ENCODE measurements at regions not wholly inside any gene's neighbourhood (a gene's known extent, or its start where the extent isn't known, plus 50 kb on each side); places are given as distances from the start of the nearest gene placed in this dataset.

GRCh38 chr2:120814352-120814751, 78.7 kb downstream of the GLI2 start:
- no peak for TF ChIP-seq FOXP2 (optimal IDR thresholded peaks at IDR 0.05; ENCODE audit: borderline replicate concordance, extremely low read depth, extremely low read length, insufficient read depth)
- no peak for TF ChIP-seq TAF1 (IDR thresholded peaks at IDR 0.05; ENCODE audit: borderline replicate concordance, insufficient read depth, low read length)
- TF ChIP-seq SIN3A (IDR thresholded peaks at IDR 0.05; ENCODE audit: borderline replicate concordance, insufficient read depth, low read length) = no peak
- TF ChIP-seq REST (IDR thresholded peaks at IDR 0.05; ENCODE audit: insufficient read depth in 1 of 2, low read depth in 2 of 2, low read length in 2 of 2) = no peak
- TF ChIP-seq POLR2AphosphoS5 (IDR thresholded peaks at IDR 0.05; ENCODE audit: low read depth, low read length) = no peak

- no peak for TF ChIP-seq TAF1 (IDR thresholded peaks at IDR 0.05; ENCODE audit: borderline replicate concordance, insufficient read depth, low read length)
- TF ChIP-seq SIN3A (IDR thresholded peaks at IDR 0.05; ENCODE audit: borderline replicate concordance, insufficient read depth, low read length) = no peak
- no peak for TF ChIP-seq POLR2AphosphoS5 (IDR thresholded peaks at IDR 0.05; ENCODE audit: low read depth, low read length)
- TF ChIP-seq REST (IDR thresholded peaks at IDR 0.05; ENCODE audit: insufficient read depth in 1 of 2, low read depth in 2 of 2, low read length in 2 of 2) = no peak
- TF ChIP-seq FOXP2 (optimal IDR thresholded peaks at IDR 0.05; ENCODE audit: borderline replicate concordance, extremely low read depth, extremely low read length, insufficient read depth) = no peak
Observed at GRCh38 chr2:120815292-120815691, 79.6 kb downstream of the GLI2 start.

- TF ChIP-seq SIN3A (IDR thresholded peaks at IDR 0.05; ENCODE audit: borderline replicate concordance, insufficient read depth, low read length) (no peak), REST (IDR thresholded peaks at IDR 0.05; ENCODE audit: insufficient read depth in 1 of 2, low read depth in 2 of 2, low read length in 2 of 2) (no peak), POLR2AphosphoS5 (IDR thresholded peaks at IDR 0.05; ENCODE audit: low read depth, low read length) (no peak), FOXP2 (optimal IDR thresholded peaks at IDR 0.05; ENCODE audit: borderline replicate concordance, extremely low read depth, extremely low read length, insufficient read depth) (no peak), TAF1 (IDR thresholded peaks at IDR 0.05; ENCODE audit: borderline replicate concordance, insufficient read depth, low read length) (no peak)
Observed at GRCh38 chr2:120817136-120817955, 81.7 kb downstream of the GLI2 start.

- TF ChIP-seq FOXP2 (optimal IDR thresholded peaks at IDR 0.05; ENCODE audit: borderline replicate concordance, extremely low read depth, extremely low read length, insufficient read depth) = no peak
- TF ChIP-seq TAF1 (IDR thresholded peaks at IDR 0.05; ENCODE audit: borderline replicate concordance, insufficient read depth, low read length) = no peak
- no peak for TF ChIP-seq SIN3A (IDR thresholded peaks at IDR 0.05; ENCODE audit: borderline replicate concordance, insufficient read depth, low read length)
- TF ChIP-seq REST (IDR thresholded peaks at IDR 0.05; ENCODE audit: insufficient read depth in 1 of 2, low read depth in 2 of 2, low read length in 2 of 2) = no peak
- no peak for TF ChIP-seq POLR2AphosphoS5 (IDR thresholded peaks at IDR 0.05; ENCODE audit: low read depth, low read length)
Observed at GRCh38 chr2:120817956-120818325, 82.3 kb downstream of the GLI2 start.
